HG03558 (cell line): ENCODE measurements at regions not wholly inside any gene's neighbourhood (a gene's known extent, or its start where the extent isn't known, plus 50 kb on each side); places are given as distances from the start of the nearest gene placed in this dataset.

ENCODE experiments used
- ATAC-seq: cut with Tn5 transposase; IDR thresholded peaks from one replicate; pipeline ENCODE4 v1.9.1; 2021; ENCODE audit warnings: moderate number of reproducible peaks; ENCODE audit not compliant: unreplicated experiment; ENCODE audit errors: extremely low read depth

DNA sequence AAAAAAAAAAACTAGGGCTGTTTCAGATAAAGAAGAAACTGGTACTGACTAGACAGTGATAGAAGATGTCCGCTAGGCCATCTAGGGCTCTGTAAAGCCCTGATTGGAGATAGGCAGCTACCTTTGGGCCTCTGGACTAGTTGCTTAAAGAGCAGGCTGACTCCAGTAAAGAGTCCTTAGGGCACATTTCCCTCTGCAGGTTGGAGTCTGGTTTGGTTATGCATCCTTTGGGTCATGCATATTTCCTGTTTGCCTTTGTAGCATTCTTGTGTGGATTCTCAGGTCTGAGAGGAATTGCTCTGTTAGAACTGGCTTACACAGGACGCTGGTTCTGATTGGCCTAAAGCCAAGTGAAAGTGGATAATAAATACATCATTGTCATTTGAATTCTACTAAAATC, 165.5 kb upstream of the LRRN1 start:
- ATAC-seq, result no peak

- ATAC-seq, result no peak
Measured at GRCh38 chr3:3632449-3632848, 166.8 kb upstream of the LRRN1 start.

DNA sequence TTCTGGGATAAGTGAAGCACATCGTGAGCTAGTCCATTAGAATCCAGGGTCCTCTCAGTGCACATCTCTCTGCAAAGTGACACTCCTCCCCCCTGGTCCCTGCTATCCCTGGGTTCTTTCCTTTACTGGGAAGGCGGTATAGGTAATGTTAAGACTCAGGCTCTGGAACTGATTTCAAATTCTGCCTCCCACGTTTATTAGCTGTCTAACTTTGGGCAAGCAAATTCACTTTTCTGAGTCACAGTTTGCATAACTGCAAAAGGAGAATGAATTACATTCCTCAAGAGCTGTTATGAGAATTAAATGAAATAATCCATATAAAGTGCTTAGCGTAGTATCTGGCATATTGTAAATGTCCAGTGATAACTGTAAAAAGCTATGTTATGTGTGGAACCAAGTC, 168.1 kb upstream of the LRRN1 start:
- no peak for ATAC-seq

GRCh38 chr3:3629911-3630310, 169.3 kb upstream of the LRRN1 start:
- no peak for ATAC-seq

- peak; percentile 53 for ATAC-seq
Measured at GRCh38 chr3:3628676-3629328, 170.4 kb upstream of the LRRN1 start.

DNA sequence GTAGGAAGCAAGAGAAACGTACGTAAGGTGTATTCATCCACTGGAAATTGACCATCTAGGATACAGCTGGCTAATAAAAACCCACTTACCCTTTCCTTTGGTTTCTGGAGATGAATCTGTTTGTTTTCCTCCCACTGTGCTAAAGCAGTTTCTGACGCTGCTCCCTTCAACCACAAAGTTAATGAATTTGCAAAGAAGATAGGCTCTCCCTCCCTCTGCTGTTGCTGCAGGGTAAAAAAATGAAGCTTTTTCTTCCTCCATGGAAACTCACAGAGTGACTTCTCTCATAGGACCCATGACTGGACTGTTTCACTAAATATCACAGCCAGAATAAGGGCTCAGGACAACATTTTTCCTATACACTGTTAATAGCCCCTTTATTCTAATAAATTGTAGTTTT, 172.1 kb upstream of the LRRN1 start:
- no peak for ATAC-seq

- ATAC-seq, result no peak
Measured at GRCh38 chr3:3625544-3626271, 173.5 kb upstream of the LRRN1 start.

- no peak for ATAC-seq
Measured at GRCh38 chr3:3619815-3620214, 179.4 kb upstream of the LRRN1 start.

- no peak for ATAC-seq
Measured at GRCh38 chr3:3618623-3619022, 180.6 kb upstream of the LRRN1 start.

DNA sequence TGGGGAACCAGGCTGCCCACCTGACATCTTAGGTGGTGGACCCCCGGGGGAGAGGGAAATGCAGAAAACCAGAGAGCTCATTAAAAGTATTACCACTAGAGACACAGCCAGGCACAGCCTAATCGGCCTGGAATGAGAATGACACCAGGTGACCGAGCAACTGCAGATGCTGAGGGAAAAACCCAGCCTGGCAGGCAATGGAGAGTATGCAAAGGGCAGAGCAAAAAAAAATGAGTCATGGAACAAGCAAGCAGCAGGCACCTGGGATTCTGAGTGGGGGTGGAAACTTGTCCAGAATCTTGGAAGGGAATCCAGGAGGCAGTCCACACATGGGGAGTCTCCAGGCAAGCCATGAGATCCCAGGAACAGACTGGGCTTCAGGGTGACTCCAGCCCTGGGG, 183.7 kb upstream of the LRRN1 start:
- ATAC-seq, result no peak

- no peak for ATAC-seq
Measured at GRCh38 chr3:3610581-3611298, 188.5 kb upstream of the LRRN1 start.

GRCh38 chr3:3606321-3606720, 192.9 kb upstream of the LRRN1 start:
- no peak for ATAC-seq

DNA sequence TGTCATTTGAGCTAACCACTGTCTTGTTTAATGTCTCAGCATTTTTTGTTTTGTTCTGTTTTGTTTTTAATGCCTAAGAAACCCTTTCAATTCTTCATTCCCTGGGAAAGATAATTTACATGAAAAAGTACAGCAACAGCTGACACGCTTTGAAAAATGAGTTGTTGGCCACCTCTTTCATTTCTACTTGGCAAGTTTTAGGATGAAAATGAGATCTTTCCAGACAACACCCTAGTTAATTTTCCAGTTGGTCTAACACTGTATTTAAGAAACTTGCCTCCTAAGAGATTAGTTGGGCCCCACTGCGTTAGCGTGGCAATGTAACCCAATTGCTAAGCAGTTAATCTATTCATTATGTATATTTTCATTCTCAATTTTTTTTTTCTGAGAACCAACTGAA, 194.0 kb upstream of the LRRN1 start:
- no peak for ATAC-seq

- ATAC-seq, result no peak
Measured at GRCh38 chr3:3603351-3603750, 195.9 kb upstream of the LRRN1 start.

DNA sequence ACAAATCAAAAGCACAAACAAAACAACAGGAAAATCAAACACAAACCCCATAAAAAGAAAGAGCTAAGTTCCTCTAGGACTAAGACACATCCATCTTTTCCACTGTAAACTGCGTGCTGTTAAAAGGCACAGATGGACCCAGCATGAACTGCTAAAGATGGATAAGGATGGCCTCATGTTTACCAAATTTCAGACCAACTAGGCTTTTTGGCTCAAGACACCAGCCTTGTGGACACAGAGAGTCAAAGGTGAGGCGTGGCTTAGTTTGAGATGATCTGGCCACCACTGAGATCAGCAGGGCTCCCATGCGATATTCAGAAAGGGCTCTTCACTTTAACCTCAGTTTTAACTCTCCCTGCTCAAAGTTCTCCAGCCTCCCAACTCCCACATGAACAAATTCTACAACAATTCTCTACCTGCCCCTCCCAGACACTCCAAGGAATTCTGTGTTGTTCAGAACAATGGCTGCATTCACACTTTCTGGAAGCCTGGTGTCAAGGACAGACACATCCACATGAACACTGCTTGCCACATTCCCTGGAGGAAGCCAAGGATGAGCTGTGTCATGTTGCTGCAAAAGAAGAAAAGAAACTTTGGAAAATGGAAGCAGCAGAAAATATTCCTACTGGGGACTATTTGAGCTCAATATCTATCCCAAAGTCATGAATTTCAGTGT, 198.4 kb upstream of the LRRN1 start:
- no peak for ATAC-seq

- ATAC-seq, result no peak
Measured at GRCh38 chr3:3599016-3599415, 200.2 kb upstream of the LRRN1 start.

DNA sequence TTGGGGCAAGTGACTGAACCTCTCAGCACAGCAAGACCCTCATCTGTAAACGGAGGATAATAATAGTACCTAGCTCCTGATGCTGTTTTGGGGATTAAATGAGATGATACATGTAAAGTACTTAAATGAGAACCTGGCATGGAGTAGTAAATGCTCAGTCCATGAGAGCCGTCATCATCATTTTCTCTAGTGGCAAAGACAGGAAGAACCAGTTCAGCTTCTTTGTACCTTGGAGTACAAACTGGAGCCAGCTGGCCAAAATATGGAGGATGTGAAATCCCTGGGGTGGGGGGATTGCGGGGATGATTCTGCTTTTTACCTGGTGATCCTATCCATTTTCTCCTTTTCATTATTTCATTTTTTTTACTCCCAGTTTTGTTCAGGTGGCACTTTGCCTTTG, 204.2 kb upstream of the LRRN1 start:
- ATAC-seq, result no peak

DNA sequence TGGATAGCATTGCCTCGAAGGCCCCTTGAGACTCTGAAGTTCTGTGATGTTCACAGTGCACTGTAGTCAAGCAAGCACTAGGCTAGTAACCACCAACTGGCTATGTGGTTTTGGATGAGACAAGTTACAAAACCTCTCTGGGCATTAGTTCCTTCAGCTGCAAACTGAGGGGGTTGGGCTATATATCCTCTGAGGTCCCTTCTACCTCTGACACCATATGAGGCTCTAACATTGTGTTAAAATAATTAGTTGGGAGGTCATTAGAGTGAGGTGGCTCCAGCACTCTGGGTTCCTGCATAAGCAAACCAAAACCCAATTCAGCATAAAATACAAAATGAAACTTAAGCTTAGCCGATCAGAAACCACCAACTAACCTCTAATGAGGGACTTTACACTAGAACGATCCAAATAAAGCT, 209.5 kb upstream of the LRRN1 start:
- no peak for ATAC-seq

- no peak for ATAC-seq
Measured at GRCh38 chr3:3587647-3587972, 211.6 kb upstream of the LRRN1 start.

DNA sequence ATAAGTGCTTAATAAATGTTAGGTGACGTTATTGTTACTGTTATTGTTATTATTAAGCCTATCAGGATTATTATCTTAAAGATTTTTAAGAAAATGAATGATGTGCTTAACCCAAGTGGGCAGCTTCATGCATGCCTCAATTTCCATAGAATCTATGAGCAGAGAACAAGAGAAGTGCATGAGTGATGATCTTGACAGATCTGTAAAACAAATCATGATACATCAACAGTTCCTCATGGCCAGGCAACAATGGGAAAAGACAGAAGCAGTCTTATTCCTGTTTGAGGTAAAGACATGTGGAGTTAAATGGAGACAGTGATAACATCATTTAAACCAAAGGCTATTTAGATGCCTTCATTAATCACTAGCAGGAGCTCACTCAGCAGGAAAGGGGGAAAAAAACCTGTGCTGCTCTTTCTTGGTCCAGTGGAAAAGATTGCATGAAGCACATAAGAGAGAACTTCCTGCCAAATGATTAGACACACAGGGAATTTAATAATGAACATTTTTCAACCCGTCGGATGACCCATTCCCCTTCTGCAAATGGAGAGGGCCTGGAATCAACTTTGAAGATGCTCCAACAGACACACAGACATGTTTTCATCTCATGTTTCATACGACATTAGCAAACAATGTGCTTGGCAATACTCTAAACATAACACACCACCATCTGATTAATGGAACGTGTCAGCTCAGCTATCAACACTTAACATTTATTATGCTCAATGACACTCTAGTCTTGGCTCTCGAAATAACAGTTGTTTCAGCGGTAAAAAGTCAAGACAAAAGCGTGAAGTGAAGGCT, 212.2 kb upstream of the LRRN1 start:
- no peak for ATAC-seq
